Omental fat pad (tissue), 3 donors: ENCODE measurements at regions not wholly inside any gene's neighbourhood (a gene's known extent, or its start where the extent isn't known, plus 50 kb on each side); places are given as distances from the start of the nearest gene placed in this dataset.

Source experiments
- ATAC-seq: fragments of 150-250 bp; one replicate; pipeline ENCODE4 v1.9.1; 2016; ENCODE audit warnings: mild to moderate bottlenecking, moderate library complexity; ENCODE audit not compliant: low FRiP score
- DNase-seq: peaks from one replicate; pipeline ENCODE4 v3.0.0-alpha.2; 2019; ENCODE audit warnings: low spot score
- TF ChIP-seq, protein P1 (sequence below), 3 donors: fragments of 450-650 bp; IDR thresholded peaks; one replicate each; pipeline ENCODE4 v1.5.1; 2016 to 2017; ENCODE audit warnings: antibody characterized with exemption in 3 of 3, mild to moderate bottlenecking in 3 of 3, moderate library complexity in 2 of 3

DNA sequence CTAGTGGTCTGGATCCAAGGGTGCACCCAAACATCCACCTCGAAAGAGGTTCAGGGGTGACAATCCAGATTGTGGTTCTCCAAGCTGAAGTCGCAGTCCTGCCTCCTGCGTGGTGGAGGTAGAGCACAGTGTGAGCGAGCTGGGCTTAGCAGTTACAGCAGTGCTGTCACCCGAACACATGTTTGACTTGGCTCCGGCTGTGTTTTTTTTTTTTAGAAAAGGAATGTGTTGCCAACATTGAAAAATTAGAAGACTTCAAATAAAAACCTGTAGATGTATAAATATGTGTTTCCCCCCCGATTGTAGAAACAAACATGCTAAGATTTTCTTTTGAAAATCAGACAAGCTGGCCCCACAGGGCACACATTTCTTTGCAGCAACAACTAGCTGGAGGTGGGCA is 530.8 kb downstream of the SHQ1 start:
- TF ChIP-seq, protein P1, sequence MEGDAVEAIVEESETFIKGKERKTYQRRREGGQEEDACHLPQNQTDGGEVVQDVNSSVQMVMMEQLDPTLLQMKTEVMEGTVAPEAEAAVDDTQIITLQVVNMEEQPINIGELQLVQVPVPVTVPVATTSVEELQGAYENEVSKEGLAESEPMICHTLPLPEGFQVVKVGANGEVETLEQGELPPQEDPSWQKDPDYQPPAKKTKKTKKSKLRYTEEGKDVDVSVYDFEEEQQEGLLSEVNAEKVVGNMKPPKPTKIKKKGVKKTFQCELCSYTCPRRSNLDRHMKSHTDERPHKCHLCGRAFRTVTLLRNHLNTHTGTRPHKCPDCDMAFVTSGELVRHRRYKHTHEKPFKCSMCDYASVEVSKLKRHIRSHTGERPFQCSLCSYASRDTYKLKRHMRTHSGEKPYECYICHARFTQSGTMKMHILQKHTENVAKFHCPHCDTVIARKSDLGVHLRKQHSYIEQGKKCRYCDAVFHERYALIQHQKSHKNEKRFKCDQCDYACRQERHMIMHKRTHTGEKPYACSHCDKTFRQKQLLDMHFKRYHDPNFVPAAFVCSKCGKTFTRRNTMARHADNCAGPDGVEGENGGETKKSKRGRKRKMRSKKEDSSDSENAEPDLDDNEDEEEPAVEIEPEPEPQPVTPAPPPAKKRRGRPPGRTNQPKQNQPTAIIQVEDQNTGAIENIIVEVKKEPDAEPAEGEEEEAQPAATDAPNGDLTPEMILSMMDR (IDR thresholded peaks at IDR 0.05): no peak
- ATAC-seq: no peak
- no peak for DNase-seq

DNA sequence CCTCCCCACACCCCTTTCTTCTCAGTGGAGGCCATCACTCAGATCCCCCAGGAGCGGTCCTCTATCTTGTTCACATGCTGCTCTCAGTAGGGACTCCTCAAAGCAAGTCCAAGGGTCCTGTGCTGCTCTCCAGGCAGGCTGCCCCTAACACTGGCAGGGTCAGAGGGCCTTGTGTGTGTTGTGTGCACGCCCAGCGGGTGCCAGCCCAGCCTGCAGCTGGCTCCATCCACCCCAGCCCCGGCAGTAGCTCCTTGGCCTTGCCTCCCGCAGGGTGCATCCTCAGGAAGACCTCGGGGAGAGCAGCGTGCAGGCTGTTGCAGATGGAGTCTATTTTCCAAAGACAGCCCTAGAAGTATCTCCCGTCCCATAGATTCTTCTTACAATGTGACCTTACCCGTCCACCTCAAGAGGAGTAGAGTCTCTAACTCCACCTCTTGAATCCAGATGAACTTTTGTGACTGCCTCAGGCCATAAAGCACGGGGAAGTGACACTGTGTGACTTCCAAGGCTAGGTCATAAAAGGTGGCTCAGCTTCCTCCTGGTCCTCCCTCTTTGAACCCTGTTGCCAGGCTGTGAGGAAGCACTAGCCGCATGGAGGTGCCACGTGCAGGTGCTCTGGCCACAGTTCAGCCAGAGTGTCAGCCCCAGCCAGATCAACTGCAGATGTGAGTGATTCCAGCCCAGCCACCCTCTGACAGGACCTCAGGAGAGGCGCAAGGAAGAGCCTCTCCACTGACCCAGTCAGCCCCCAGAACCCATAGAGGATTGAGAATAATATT is 531.6 kb downstream of the SHQ1 start:
- TF ChIP-seq, protein P1 (IDR thresholded peaks at IDR 0.05): no peak
- ATAC-seq (no peak), DNase-seq (no peak)

DNA sequence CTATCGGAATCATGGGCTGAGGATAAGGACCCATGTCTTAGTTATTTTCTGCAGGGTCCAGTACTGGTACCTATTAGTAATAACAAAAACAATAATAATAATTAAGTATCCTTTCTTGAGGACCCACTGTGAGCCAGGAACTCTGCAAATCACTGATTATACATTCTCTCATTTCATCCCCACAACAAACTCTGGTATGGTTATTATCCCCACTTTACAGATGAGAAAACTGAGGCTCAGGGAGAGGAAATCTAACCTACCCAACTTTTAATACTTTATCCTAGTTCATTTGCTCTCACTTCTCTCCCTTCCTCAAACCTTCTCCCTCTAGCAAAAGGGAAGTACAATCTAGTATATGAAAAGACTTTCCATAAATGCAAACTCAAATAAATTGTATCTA is 528.4 kb upstream of the PROK2 start:
- TF ChIP-seq, protein P1 (IDR thresholded peaks at IDR 0.05): no peak
- no peak for ATAC-seq
- DNase-seq: no peak

DNA sequence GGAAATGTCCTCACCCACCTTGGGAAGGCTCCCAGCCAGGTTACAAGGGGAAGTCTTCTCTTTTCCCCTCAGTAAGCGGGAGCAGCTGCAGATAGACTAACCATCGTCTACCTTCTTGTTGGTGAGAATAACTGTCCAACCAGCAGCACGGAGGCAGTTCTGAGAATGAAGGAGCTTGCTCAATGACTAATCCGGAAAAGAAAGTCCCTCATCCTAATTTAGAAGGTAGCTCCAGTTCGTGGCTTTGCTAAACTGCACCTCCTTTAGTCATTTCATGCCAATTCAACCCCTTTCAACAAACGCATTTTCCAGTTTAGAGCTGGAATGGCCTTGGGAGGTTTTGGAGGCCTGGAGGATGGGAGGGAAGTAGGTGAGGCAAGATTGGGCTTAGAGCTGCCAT is 527.4 kb upstream of the PROK2 start:
- TF ChIP-seq, protein P1 (IDR thresholded peaks at IDR 0.05): no peak
- DNase-seq: no peak
- ATAC-seq: no peak

DNA sequence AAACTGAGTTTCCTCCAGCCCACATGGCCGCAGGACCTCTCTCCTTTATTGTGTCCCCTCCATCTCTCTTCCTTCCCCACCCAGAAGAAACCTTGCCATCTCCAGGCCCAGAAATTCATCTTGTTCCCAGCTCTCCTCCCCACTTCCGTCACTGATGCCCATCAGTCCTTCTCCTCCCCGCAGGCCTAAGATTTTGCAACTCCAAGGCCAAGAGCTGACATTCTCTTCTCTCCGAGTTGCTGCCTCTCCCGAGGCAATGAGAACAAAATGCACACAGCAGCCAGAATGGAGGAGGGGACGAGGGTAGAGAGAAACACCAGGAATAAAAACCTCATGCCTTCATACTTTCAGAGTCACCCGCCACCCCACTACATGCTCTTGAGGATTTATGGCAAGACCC is 526.5 kb upstream of the PROK2 start:
- no peak for DNase-seq
- no peak for ATAC-seq
- TF ChIP-seq, protein P1 (IDR thresholded peaks at IDR 0.05): no peak

DNA sequence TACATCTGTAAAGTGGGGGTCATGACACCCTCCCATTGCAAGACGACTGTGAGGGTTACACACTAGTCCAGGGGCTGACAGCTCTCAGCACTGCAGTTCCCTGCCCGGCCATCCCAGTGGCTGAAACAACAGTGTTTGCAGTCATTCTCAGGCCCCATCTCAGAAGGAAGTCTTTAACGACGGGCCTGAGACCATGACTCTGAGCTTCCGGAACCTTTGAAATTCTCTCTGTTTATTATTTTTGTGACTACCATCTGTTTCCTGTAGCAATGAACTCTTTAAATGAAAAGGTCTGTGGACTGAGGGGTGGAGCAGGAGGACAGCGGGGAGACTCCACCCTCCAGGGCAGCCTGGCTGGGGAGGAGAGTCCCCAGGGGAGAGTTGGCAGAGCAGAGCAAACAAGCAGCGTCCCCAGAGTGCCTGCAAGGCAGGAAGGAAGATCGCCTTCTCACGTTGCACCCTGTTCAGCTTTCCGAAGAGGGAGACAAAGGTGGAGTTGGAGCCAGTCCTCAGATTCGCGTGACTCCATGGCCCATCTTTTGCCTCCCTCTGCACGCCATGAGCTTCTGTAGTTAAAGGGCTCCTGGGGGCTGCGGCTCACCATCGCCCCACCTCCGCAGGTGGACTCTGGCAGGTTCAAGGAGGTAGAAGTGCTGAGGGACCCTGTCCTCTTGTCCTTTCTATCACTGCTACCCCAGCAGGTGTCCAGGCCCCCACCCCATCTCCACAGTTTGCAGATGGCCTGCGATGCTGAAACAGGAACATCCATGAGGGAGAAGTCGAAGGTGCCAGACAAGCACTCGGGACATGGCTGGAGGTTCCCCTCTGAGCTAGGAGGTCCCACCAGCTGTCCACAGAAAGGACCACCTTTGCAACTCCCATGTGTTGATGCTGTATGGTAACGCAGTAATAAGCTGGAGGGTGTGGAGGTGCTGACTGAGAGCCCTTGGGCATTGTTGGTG is 525.8 kb upstream of the PROK2 start:
- no peak for DNase-seq
- TF ChIP-seq, protein P1 (IDR thresholded peaks at IDR 0.05): no peak
- peak; percentile 27 for ATAC-seq
